Stomach (tissue), 4 donors: ENCODE measurements at regions not wholly inside any gene's neighbourhood (a gene's known extent, or its start where the extent isn't known, plus 50 kb on each side); places are given as distances from the start of the nearest gene placed in this dataset.

ENCODE experiments used
- EP300 ChIP-seq: sonication (generic); formaldehyde crosslinking; IDR thresholded peaks from one replicate; pipeline ENCODE4 v1.6.1; 2017; ENCODE audit warnings: antibody characterized with exemption
- POLR2A ChIP-seq, 4 donors: fragments of 450-650 bp; IDR thresholded peaks; one replicate each; pipeline ENCODE4 v1.6.1; 2016; ENCODE audit warnings: antibody characterized with exemption in 4 of 4, control low read depth in 2 of 4, mild to moderate bottlenecking in 1 of 4, moderate library complexity in 1 of 4
- POLR2AphosphoS5 ChIP-seq, 3 donors: sonication (generic); formaldehyde crosslinking; IDR thresholded peaks; one replicate each; pipeline ENCODE4 v1.6.1; 2016; ENCODE audit warnings: antibody characterized with exemption in 3 of 3
- TF ChIP-seq, protein P1 (sequence below), 7 experiments: fragments of 450-650 bp in 4 of 7; fragments of 200-600 bp in 3 of 7; sonication (generic) in 3 of 7; IDR thresholded peaks; one replicate each; pipeline ENCODE4 v1.5.1; 2016 to 2019; ENCODE audit warnings: antibody characterized with exemption in 7 of 7, control low read depth in 2 of 7, mild to moderate bottlenecking in 1 of 7

GRCh38 chr3:177982034-177982433 lies 554.2 kb upstream of the KCNMB2 start:
- TF ChIP-seq POLR2A (IDR thresholded peaks at IDR 0.05), result no peak
- TF ChIP-seq, protein P1, sequence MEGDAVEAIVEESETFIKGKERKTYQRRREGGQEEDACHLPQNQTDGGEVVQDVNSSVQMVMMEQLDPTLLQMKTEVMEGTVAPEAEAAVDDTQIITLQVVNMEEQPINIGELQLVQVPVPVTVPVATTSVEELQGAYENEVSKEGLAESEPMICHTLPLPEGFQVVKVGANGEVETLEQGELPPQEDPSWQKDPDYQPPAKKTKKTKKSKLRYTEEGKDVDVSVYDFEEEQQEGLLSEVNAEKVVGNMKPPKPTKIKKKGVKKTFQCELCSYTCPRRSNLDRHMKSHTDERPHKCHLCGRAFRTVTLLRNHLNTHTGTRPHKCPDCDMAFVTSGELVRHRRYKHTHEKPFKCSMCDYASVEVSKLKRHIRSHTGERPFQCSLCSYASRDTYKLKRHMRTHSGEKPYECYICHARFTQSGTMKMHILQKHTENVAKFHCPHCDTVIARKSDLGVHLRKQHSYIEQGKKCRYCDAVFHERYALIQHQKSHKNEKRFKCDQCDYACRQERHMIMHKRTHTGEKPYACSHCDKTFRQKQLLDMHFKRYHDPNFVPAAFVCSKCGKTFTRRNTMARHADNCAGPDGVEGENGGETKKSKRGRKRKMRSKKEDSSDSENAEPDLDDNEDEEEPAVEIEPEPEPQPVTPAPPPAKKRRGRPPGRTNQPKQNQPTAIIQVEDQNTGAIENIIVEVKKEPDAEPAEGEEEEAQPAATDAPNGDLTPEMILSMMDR (IDR thresholded peaks at IDR 0.05), result no peak
- no peak for TF ChIP-seq EP300
- no peak for TF ChIP-seq POLR2AphosphoS5 (IDR thresholded peaks at IDR 0.05)
